ENCODE measurements at regions not wholly inside any gene's neighbourhood (a gene's known extent, or its start where the extent isn't known, plus 50 kb on each side); places are given as distances from the start of the nearest gene placed in this dataset.

GRCh38 chr6:113185299-113185698, 671.8 kb upstream of the MARCKS start:
- TF ChIP-seq CTCF (IDR thresholded peaks at IDR 0.05) (no peak), POLR2A (IDR thresholded peaks at IDR 0.05) (no peak), EP300 (IDR thresholded peaks at IDR 0.05) (no peak)

All from ovary (tissue), 3 donors.